ENCODE measurements at regions not wholly inside any gene's neighbourhood (a gene's known extent, or its start where the extent isn't known, plus 50 kb on each side); places are given as distances from the start of the nearest gene placed in this dataset.

DNA sequence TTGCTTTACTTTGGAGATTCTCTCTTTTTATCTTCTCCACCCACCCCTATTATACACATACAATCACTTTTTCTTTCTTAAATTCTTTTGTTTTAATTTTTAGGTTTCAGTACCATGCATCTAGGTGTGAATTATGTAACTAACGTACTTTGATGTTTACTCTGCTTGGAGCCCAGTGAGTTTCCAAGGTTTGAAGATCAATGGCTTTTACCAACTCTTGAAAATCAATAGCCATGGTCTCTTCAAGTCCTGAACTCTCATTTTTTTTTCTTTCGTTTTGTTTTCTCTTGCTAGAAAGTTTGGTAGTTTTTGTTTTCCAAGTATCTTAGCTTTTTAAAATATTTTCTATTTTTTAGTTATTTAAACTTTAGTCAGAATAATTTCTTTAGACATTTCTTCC, 417.2 kb downstream of the ZBBX start:
- CTCF ChIA-PET: no interaction called here

More for the DNA sequence above, 417.2 kb downstream of the ZBBX start:
- Histone ChIP-seq H3K9me2 (no peaks in the 10 kb centered on the region), H3K27ac (ENCODE audit: low read depth in 2 of 2, low read length in 1 of 2) (no peak overlapping the region), H3K9me3 (no peaks in the 10 kb centered on the region), H3K79me2 (ENCODE audit: insufficient read depth) (no peaks in the 10 kb centered on the region), H3K27me3 (ENCODE audit: insufficient read depth) (no peaks in the 10 kb centered on the region), H3K4me1 (ENCODE audit: control insufficient read depth in 1 of 2, insufficient read depth in 2 of 2, low read depth in 1 of 2, low read length in 1 of 2) (no peaks in the 10 kb centered on the region), H3K4me2 (no peak overlapping the region), H4K20me1 (ENCODE audit: insufficient read depth) (no peaks in the 10 kb centered on the region), H2AFZ (ENCODE audit: low read depth) (no peak overlapping the region), H3K36me3 (replicated peaks in 1 of 2; ENCODE audit: control insufficient read depth in 1 of 2, insufficient read depth in 2 of 2, low read length in 1 of 2) (no peaks in the 10 kb centered on the region), H3F3A (replicated peaks; ENCODE audit: insufficient read depth) (no peaks in the 10 kb centered on the region), H3K9ac (no peak overlapping the region), H3K4me3 (ENCODE audit: low read depth in 2 of 2, low read length in 1 of 2) (no peak overlapping the region)
- POLR2A ChIA-PET: no interaction called here
- no peak for TF ChIP-seq ELF1 (IDR thresholded peaks at IDR 0.05)
- TF ChIP-seq, protein P1, sequence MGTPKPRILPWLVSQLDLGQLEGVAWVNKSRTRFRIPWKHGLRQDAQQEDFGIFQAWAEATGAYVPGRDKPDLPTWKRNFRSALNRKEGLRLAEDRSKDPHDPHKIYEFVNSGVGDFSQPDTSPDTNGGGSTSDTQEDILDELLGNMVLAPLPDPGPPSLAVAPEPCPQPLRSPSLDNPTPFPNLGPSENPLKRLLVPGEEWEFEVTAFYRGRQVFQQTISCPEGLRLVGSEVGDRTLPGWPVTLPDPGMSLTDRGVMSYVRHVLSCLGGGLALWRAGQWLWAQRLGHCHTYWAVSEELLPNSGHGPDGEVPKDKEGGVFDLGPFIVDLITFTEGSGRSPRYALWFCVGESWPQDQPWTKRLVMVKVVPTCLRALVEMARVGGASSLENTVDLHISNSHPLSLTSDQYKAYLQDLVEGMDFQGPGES (IDR thresholded peaks at IDR 0.05; ENCODE audit: low read depth, low read length): no peak
- TF ChIP-seq, protein P2, sequence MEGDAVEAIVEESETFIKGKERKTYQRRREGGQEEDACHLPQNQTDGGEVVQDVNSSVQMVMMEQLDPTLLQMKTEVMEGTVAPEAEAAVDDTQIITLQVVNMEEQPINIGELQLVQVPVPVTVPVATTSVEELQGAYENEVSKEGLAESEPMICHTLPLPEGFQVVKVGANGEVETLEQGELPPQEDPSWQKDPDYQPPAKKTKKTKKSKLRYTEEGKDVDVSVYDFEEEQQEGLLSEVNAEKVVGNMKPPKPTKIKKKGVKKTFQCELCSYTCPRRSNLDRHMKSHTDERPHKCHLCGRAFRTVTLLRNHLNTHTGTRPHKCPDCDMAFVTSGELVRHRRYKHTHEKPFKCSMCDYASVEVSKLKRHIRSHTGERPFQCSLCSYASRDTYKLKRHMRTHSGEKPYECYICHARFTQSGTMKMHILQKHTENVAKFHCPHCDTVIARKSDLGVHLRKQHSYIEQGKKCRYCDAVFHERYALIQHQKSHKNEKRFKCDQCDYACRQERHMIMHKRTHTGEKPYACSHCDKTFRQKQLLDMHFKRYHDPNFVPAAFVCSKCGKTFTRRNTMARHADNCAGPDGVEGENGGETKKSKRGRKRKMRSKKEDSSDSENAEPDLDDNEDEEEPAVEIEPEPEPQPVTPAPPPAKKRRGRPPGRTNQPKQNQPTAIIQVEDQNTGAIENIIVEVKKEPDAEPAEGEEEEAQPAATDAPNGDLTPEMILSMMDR (IDR thresholded peaks at IDR 0.05): no peak
- TF ChIP-seq, protein P3, sequence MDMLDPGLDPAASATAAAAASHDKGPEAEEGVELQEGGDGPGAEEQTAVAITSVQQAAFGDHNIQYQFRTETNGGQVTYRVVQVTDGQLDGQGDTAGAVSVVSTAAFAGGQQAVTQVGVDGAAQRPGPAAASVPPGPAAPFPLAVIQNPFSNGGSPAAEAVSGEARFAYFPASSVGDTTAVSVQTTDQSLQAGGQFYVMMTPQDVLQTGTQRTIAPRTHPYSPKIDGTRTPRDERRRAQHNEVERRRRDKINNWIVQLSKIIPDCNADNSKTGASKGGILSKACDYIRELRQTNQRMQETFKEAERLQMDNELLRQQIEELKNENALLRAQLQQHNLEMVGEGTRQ (IDR thresholded peaks at IDR 0.05; ENCODE audit: borderline replicate concordance, low read depth, low read length): no peak
- TF ChIP-seq GATA2 (CRISPR knock-in tag; IDR thresholded peaks at IDR 0.05): no peak
- no peak for TF ChIP-seq GABPA (IDR thresholded peaks at IDR 0.05; ENCODE audit: low read depth)
- TF ChIP-seq NRF1 (IDR thresholded peaks at IDR 0.05; ENCODE audit: low read depth, low read length): no peak
- TF ChIP-seq FOXJ3 (CRISPR knock-in tag; IDR thresholded peaks at IDR 0.05): no peak
- no peak for TF ChIP-seq RFX5 (IDR thresholded peaks at IDR 0.05; ENCODE audit: low read length)
- TF ChIP-seq, protein P4, sequence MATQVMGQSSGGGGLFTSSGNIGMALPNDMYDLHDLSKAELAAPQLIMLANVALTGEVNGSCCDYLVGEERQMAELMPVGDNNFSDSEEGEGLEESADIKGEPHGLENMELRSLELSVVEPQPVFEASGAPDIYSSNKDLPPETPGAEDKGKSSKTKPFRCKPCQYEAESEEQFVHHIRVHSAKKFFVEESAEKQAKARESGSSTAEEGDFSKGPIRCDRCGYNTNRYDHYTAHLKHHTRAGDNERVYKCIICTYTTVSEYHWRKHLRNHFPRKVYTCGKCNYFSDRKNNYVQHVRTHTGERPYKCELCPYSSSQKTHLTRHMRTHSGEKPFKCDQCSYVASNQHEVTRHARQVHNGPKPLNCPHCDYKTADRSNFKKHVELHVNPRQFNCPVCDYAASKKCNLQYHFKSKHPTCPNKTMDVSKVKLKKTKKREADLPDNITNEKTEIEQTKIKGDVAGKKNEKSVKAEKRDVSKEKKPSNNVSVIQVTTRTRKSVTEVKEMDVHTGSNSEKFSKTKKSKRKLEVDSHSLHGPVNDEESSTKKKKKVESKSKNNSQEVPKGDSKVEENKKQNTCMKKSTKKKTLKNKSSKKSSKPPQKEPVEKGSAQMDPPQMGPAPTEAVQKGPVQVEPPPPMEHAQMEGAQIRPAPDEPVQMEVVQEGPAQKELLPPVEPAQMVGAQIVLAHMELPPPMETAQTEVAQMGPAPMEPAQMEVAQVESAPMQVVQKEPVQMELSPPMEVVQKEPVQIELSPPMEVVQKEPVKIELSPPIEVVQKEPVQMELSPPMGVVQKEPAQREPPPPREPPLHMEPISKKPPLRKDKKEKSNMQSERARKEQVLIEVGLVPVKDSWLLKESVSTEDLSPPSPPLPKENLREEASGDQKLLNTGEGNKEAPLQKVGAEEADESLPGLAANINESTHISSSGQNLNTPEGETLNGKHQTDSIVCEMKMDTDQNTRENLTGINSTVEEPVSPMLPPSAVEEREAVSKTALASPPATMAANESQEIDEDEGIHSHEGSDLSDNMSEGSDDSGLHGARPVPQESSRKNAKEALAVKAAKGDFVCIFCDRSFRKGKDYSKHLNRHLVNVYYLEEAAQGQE (IDR thresholded peaks at IDR 0.05; ENCODE audit: low read depth, low read length): no peak
- no peak for TF ChIP-seq RCOR1 (IDR thresholded peaks at IDR 0.05; ENCODE audit: low read length)
- TF ChIP-seq, protein P5, sequence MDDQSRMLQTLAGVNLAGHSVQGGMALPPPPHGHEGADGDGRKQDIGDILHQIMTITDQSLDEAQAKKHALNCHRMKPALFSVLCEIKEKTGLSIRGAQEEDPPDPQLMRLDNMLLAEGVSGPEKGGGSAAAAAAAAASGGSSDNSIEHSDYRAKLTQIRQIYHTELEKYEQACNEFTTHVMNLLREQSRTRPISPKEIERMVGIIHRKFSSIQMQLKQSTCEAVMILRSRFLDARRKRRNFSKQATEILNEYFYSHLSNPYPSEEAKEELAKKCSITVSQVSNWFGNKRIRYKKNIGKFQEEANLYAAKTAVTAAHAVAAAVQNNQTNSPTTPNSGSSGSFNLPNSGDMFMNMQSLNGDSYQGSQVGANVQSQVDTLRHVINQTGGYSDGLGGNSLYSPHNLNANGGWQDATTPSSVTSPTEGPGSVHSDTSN (IDR thresholded peaks at IDR 0.05): no peak
- WGBS (ENCODE audit: low lambda C conversion rate): 1% methylated on average over 2 of the region's 2 CpGs
- DNase-seq: no peak
